Lower leg skin (tissue), 4 donors: ENCODE measurements at regions not wholly inside any gene's neighbourhood (a gene's known extent, or its start where the extent isn't known, plus 50 kb on each side); places are given as distances from the start of the nearest gene placed in this dataset.

Experiments used
- DNase-seq, 2 donors: peaks; one replicate each; pipeline ENCODE4 v3.0.0-alpha.2; 2019; ENCODE audit warnings: low spot score in 2 of 2
- H3K4me3 ChIP-seq: fragments of 200-600 bp; sonication (generic); 2 replicates; pipeline ENCODE4 v1.5.1; 2017; ENCODE audit warnings: mild to moderate bottlenecking, low read depth; ENCODE audit not compliant: poor library complexity, severe bottlenecking
- CTCF ChIP-seq, 3 donors: fragments of 450-650 bp; IDR thresholded peaks; one replicate each; pipeline ENCODE4 v1.5.1; 2016; ENCODE audit warnings: antibody characterized with exemption in 3 of 3, mild to moderate bottlenecking in 3 of 3, moderate library complexity in 2 of 3
- POLR2A ChIP-seq, 2 donors: fragments of 450-650 bp; IDR thresholded peaks; one replicate each; pipeline ENCODE4 v1.6.1; 2016 to 2017; ENCODE audit warnings: antibody characterized with exemption in 2 of 2, mild to moderate bottlenecking in 1 of 2, moderate library complexity in 1 of 2
- WGBS, 2 donors: methylation state at CpG; one replicate each; pipeline ENCODE4 v1.1.5; 2018; 5-methylcytosine and 5-hydroxymethylcytosine counted together
- intact Hi-C: fragments of 100-400 bp; cut with DNase I; formaldehyde crosslinking; loops from one replicate; pipeline ENCODE4 v1.15.0; 2023; ENCODE audit warnings: low total_unique reads

- no peak for DNase-seq
- TF ChIP-seq POLR2A (IDR thresholded peaks at IDR 0.05) (no peak), CTCF (IDR thresholded peaks at IDR 0.05) (no peak)
- H3K4me3 ChIP-seq = no peak overlapping the region
- intact Hi-C loops = no loop called here
- 59 to 71% methylated on average over 1 of the region's 1 CpG for WGBS, 2 donors
Measured at GRCh38 chr16:76940251-76940650, 250.7 kb upstream of the MON1B start.

- TF ChIP-seq POLR2A (IDR thresholded peaks at IDR 0.05) (no peak), CTCF (IDR thresholded peaks at IDR 0.05) (no peak)
- intact Hi-C loops = no loop called here
- H3K4me3 ChIP-seq = no peak overlapping the region
- no peak for DNase-seq
- 79 to 82% methylated on average over 1 of the region's 1 CpG for WGBS, 2 donors
Measured at GRCh38 chr16:76941113-76941512, 249.9 kb upstream of the MON1B start.

GRCh38 chr16:76942089-76942488 is 248.9 kb upstream of the MON1B start:
- H3K4me3 ChIP-seq = no peak overlapping the region
- no peak for TF ChIP-seq POLR2A (IDR thresholded peaks at IDR 0.05)
- TF ChIP-seq CTCF (IDR thresholded peaks at IDR 0.05) = no peak
- WGBS, 2 donors = 90 to 96% methylated on average over 4 of the region's 4 CpGs
- intact Hi-C loops = no loop called here
- DNase-seq = no peak

GRCh38 chr16:76943921-76944320 is 247.1 kb upstream of the MON1B start:
- intact Hi-C loops = no loop called here
- no peak overlapping the region for H3K4me3 ChIP-seq
- DNase-seq = no peak
- WGBS, 2 donors = 20 to 21% methylated on average over 2 of the region's 2 CpGs
- TF ChIP-seq CTCF (IDR thresholded peaks at IDR 0.05) (no peak), POLR2A (IDR thresholded peaks at IDR 0.05) (no peak)

- intact Hi-C loops = no loop called here
- no peak for TF ChIP-seq CTCF (IDR thresholded peaks at IDR 0.05)
- no peak for TF ChIP-seq POLR2A (IDR thresholded peaks at IDR 0.05)
- no peak overlapping the region for H3K4me3 ChIP-seq
- 18 to 19% methylated on average over 3 of the region's 3 CpGs for WGBS, 2 donors
- peak in 1 of 2 donors; percentile 16 for DNase-seq
Measured at GRCh38 chr16:76946879-76947278, 244.1 kb upstream of the MON1B start.

- TF ChIP-seq CTCF (IDR thresholded peaks at IDR 0.05) (no peak), POLR2A (IDR thresholded peaks at IDR 0.05) (no peak)
- DNase-seq = no peak
- 20 to 26% methylated on average over 4 of the region's 4 CpGs for WGBS, 2 donors
- intact Hi-C loops = no loop called here
- H3K4me3 ChIP-seq = no peak overlapping the region
Measured at GRCh38 chr16:76947749-76948148, 243.2 kb upstream of the MON1B start.
